Keratinocyte (primary cell): ENCODE measurements at regions not wholly inside any gene's neighbourhood (a gene's known extent, or its start where the extent isn't known, plus 50 kb on each side); places are given as distances from the start of the nearest gene placed in this dataset.

Source experiments
- DNase-seq: peaks from one replicate; pipeline ENCODE4 v3.0.0-alpha.2; 2011; ENCODE audit warnings: low read depth, missing footprints, low spot score
- FAIRE-seq: peaks from 2 replicates; lab custom pipeline; 2011; peaks lifted over from hg19 to GRCh38; lab: Jason Lieb, UNC
- H2AFZ ChIP-seq: 2 replicates; pipeline ENCODE4 v1.6.0; 2012; ENCODE audit warnings: low read length, control low read depth, inconsistent platforms; ENCODE audit not compliant: control insufficient read depth
- H3K27ac ChIP-seq: 2 replicates; pipeline ENCODE4 v1.5.1; 2011; ENCODE audit warnings: low read length; ENCODE audit not compliant: control insufficient read depth, insufficient read depth
- H3K27me3 ChIP-seq: 3 replicates; pipeline ENCODE4 v1.6.0; 2011; ENCODE audit warnings: low read length; ENCODE audit not compliant: control insufficient read depth, insufficient read depth; ENCODE audit errors: extremely low read depth
- H3K36me3 ChIP-seq, 2 experiments: 2 replicates in 1 of 2; 3 replicates in 1 of 2; pipeline ENCODE4 v1.5.1; 2011; ENCODE audit warnings: low read length in 2 of 2, mild to moderate bottlenecking in 1 of 2; ENCODE audit not compliant: control insufficient read depth in 2 of 2, insufficient read depth in 2 of 2; ENCODE audit errors: extremely low read depth in 1 of 2
- H3K4me1 ChIP-seq: 3 replicates; pipeline ENCODE4 v1.5.1; 2011; ENCODE audit warnings: low read length; ENCODE audit not compliant: control insufficient read depth, insufficient read depth; ENCODE audit errors: extremely low read depth
- H3K4me2 ChIP-seq: 3 replicates; pipeline ENCODE4 v1.6.0; 2011; ENCODE audit warnings: low read depth, low read length; ENCODE audit not compliant: control insufficient read depth, insufficient read depth; ENCODE audit errors: extremely low read depth
- H3K4me3 ChIP-seq, 3 experiments: fragments of 200-600 bp in 1 of 3; sonication (generic) in 1 of 3; 2 replicates in 2 of 3; 3 replicates in 1 of 3; pipeline ENCODE4 v1.5.1; 2011 to 2016; ENCODE audit warnings: low read length in 3 of 3, mild to moderate bottlenecking in 3 of 3, control low read depth in 2 of 3, inconsistent platforms in 1 of 3, low read depth in 1 of 3, mixed read lengths in 1 of 3, mixed run types in 1 of 3, moderate library complexity in 1 of 3; ENCODE audit not compliant: control insufficient read depth in 2 of 3, insufficient read depth in 2 of 3; ENCODE audit errors: extremely low read depth in 1 of 3
- H3K79me2 ChIP-seq: 2 replicates; pipeline ENCODE4 v1.6.0; 2012; ENCODE audit warnings: low read length; ENCODE audit not compliant: control insufficient read depth, insufficient read depth
- H3K9ac ChIP-seq: 3 replicates; pipeline ENCODE4 v1.6.0; 2011; ENCODE audit warnings: low read length; ENCODE audit not compliant: control insufficient read depth, insufficient read depth; ENCODE audit errors: extremely low read depth
- H3K9me1 ChIP-seq: 3 replicates; pipeline ENCODE4 v1.6.0; 2011; ENCODE audit warnings: low read length; ENCODE audit not compliant: control insufficient read depth, insufficient read depth; ENCODE audit errors: extremely low read depth
- H3K9me3 ChIP-seq: 2 replicates; pipeline ENCODE4 v1.5.1; 2012; ENCODE audit warnings: low read depth, low read length; ENCODE audit not compliant: control insufficient read depth
- H4K20me1 ChIP-seq: 3 replicates; pipeline ENCODE4 v1.6.0; 2011; ENCODE audit warnings: low read length; ENCODE audit not compliant: control insufficient read depth, insufficient read depth; ENCODE audit errors: extremely low read depth
- CTCF ChIP-seq, 3 experiments: IDR thresholded peaks in 1 of 3; conservative IDR thresholded peaks in 1 of 3; optimal IDR thresholded peaks in 1 of 3; 2 replicates in 2 of 3; 3 replicates in 1 of 3; pipeline versions ENCODE3 to v1.5.1; 2011; ENCODE audit warnings: low read length in 3 of 3, mild to moderate bottlenecking in 3 of 3, moderate library complexity in 2 of 3, control low read depth in 1 of 3, inconsistent platforms in 1 of 3; ENCODE audit not compliant: insufficient read depth in 2 of 3; ENCODE audit errors: extremely low read depth in 1 of 3
- EZH2 ChIP-seq: IDR thresholded peaks from one replicate; pipeline ENCODE4 v1.6.1; 2012; ENCODE audit warnings: inconsistent platforms, mild to moderate bottlenecking, low read length, moderate library complexity
- dilution Hi-C: fragments of 300-500 bp; cut with MboI; formaldehyde crosslinking; loops from one replicate; pipeline ENCODE4 v1.7.0; 2020; ENCODE audit warnings: low sequenced_read_pairs; ENCODE audit not compliant: extremely low pct_ligation_motif_present

GRCh38 chr1:184319879-184320278 lies 67.0 kb upstream of the C1orf21 start:
- Histone ChIP-seq H3K79me2 (no peaks in the 10 kb centered on the region), H3K9me3 (no peaks in the 10 kb centered on the region), H3K9ac (no peak overlapping the region), H3K36me3 (no peaks in the 10 kb centered on the region), H3K9me1 (no peaks in the 10 kb centered on the region), H3K4me1 (no peaks in the 10 kb centered on the region), H3K27me3 (no peaks in the 10 kb centered on the region), H3K4me2 (no peak overlapping the region), H3K27ac (no peak overlapping the region), H4K20me1 (no peaks in the 10 kb centered on the region), H2AFZ (no peak overlapping the region), H3K4me3 (no peak overlapping the region)
- TF ChIP-seq EZH2, result no peak
- no peak for TF ChIP-seq CTCF (optimal IDR thresholded peaks at IDR 0.05 in 1 of 3, IDR thresholded peaks at IDR 0.05 in 1 of 3, conservative IDR thresholded peaks at IDR 0.05 in 1 of 3; ENCODE audit: extremely low read depth in 1 of 3, insufficient read depth in 2 of 3, low read length in 3 of 3)
- FAIRE-seq, result no peak
- no peak for DNase-seq
- dilution Hi-C loops, result no loop called here

GRCh38 chr1:184322253-184322652 lies 64.6 kb upstream of the C1orf21 start:
- Histone ChIP-seq H2AFZ (no peak overlapping the region), H3K36me3 (no peaks in the 10 kb centered on the region), H3K4me1 (no peaks in the 10 kb centered on the region), H3K9ac (no peak overlapping the region), H3K27me3 (no peaks in the 10 kb centered on the region), H4K20me1 (no peaks in the 10 kb centered on the region), H3K4me3 (no peak overlapping the region), H3K9me3 (no peaks in the 10 kb centered on the region), H3K27ac (no peak overlapping the region), H3K9me1 (no peaks in the 10 kb centered on the region), H3K79me2 (no peaks in the 10 kb centered on the region), H3K4me2 (no peak overlapping the region)
- no peak for FAIRE-seq
- no peak for DNase-seq
- dilution Hi-C loops, result no loop called here
- TF ChIP-seq EZH2, result no peak
- no peak for TF ChIP-seq CTCF (optimal IDR thresholded peaks at IDR 0.05 in 1 of 3, IDR thresholded peaks at IDR 0.05 in 1 of 3, conservative IDR thresholded peaks at IDR 0.05 in 1 of 3; ENCODE audit: extremely low read depth in 1 of 3, insufficient read depth in 2 of 3, low read length in 3 of 3)
